H1 (cell line): ENCODE measurements at regions not wholly inside any gene's neighbourhood (a gene's known extent, or its start where the extent isn't known, plus 50 kb on each side); places are given as distances from the start of the nearest gene placed in this dataset.

Experiments used
- MAFK ChIP-seq: IDR thresholded peaks from 2 replicates; pipeline ENCODE4 v1.6.1; 2012; ENCODE audit warnings: low read depth, mild to moderate bottlenecking, improper control_type of control experiment, low read length
- POLR2A ChIP-seq, 2 experiments: IDR thresholded peaks; 1 replicate in 1 of 2; 2 replicates in 1 of 2; pipeline ENCODE4 v1.6.1; 2011; ENCODE audit warnings: low read depth in 2 of 2, low read length in 2 of 2, mild to moderate bottlenecking in 2 of 2; ENCODE audit errors: control extremely low read depth in 1 of 2
- RXRA ChIP-seq: IDR thresholded peaks from 2 replicates; pipeline ENCODE4 v1.6.1; 2011; ENCODE audit warnings: low read depth, mild to moderate bottlenecking, low read length, moderate library complexity; ENCODE audit not compliant: insufficient read depth
- TF ChIP-seq, protein P1 (sequence below): IDR thresholded peaks from 2 replicates; pipeline ENCODE4 v1.6.1; 2012; ENCODE audit warnings: inconsistent platforms

DNA sequence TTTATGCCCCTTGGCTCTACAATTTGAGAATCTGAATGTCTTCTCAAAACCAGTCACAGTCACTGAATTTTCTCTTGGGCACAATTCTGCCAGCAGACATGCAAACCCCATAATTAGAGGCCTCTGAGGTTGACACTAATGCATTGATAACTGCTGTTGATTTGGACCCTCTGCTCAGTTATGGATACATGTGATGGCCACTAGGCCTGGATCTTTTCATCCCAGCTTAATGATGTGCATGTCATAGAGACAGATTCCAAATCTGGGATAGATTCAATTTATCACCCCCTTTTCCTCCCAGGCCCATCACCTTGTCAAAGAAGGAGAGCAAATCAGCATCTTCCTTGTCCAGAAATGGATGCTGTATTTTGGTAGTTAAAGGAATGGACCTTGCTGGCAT is 92.2 kb downstream of the C11orf91 start (continued):
- TF ChIP-seq, protein P1, sequence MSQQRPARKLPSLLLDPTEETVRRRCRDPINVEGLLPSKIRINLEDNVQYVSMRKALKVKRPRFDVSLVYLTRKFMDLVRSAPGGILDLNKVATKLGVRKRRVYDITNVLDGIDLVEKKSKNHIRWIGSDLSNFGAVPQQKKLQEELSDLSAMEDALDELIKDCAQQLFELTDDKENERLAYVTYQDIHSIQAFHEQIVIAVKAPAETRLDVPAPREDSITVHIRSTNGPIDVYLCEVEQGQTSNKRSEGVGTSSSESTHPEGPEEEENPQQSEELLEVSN, result no peak
- TF ChIP-seq POLR2A (IDR thresholded peaks at IDR 0.05; ENCODE audit: control extremely low read depth in 1 of 2, low read depth in 2 of 2, low read length in 2 of 2) (no peak), MAFK (no peak), RXRA (no peak)
